Fibroblast of mammary gland (primary cell): ENCODE measurements at regions not wholly inside any gene's neighbourhood (a gene's known extent, or its start where the extent isn't known, plus 50 kb on each side); places are given as distances from the start of the nearest gene placed in this dataset.

ENCODE experiments used
- DNase-seq: peaks from one replicate; pipeline ENCODE4 v3.0.0-alpha.2; 2010; ENCODE audit warnings: low read depth
- H3K4me3 ChIP-seq: 2 replicates; pipeline ENCODE4 v1.5.1; 2011; ENCODE audit warnings: low read depth, mild to moderate bottlenecking, low read length, moderate library complexity; ENCODE audit not compliant: control insufficient read depth
- TF ChIP-seq, protein P1 (sequence below): conservative IDR thresholded peaks from 2 replicates; pipeline ENCODE4 v1.5.1; 2011; ENCODE audit warnings: low read depth, low read length, inconsistent platforms; ENCODE audit not compliant: control insufficient read depth, insufficient read depth

DNA sequence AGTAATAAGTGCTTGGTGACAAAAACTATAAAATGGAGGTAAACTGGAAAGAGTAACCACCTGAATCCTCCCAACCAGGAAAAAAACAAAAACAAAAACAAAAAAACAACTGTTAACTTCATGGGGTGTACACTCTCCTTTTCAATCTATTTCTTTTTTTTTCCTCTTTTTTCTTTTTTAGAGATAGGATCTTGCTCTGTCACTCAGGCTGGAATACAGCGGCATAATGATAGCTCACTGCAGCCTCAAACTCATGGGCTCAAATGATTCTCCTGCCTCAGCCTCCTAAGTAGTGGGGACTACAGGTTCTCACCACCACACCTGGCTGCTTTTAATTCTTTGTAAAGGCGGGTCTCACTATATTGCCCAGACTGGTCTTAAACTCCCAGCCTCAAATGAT is 76.8 kb downstream of the PHLDA1 start:
- no peak overlapping the region for H3K4me3 ChIP-seq
- TF ChIP-seq, protein P1, sequence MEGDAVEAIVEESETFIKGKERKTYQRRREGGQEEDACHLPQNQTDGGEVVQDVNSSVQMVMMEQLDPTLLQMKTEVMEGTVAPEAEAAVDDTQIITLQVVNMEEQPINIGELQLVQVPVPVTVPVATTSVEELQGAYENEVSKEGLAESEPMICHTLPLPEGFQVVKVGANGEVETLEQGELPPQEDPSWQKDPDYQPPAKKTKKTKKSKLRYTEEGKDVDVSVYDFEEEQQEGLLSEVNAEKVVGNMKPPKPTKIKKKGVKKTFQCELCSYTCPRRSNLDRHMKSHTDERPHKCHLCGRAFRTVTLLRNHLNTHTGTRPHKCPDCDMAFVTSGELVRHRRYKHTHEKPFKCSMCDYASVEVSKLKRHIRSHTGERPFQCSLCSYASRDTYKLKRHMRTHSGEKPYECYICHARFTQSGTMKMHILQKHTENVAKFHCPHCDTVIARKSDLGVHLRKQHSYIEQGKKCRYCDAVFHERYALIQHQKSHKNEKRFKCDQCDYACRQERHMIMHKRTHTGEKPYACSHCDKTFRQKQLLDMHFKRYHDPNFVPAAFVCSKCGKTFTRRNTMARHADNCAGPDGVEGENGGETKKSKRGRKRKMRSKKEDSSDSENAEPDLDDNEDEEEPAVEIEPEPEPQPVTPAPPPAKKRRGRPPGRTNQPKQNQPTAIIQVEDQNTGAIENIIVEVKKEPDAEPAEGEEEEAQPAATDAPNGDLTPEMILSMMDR = no peak
- no peak for DNase-seq

DNA sequence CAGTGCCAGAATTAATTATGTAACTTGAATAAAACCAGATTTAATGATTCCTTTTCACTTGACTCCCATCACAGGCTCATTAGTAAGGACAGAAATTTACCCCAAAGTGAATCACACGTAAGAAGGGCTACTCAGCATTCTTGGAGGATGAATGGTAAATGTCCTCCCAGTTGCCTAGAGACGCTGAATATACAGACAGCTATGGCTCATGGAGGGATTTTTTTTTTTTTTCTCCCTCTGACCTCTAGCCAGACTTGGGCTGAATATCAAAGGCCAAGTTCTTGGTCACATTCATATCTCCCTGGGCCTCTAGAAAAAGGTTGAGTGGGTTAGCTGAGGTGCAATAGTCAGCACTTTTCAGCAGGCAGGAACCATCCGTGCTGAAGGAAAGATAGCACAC is 77.5 kb downstream of the PHLDA1 start:
- TF ChIP-seq, protein P1 = no peak
- peak; percentile 98 for DNase-seq
- H3K4me3 ChIP-seq = no peak overlapping the region

DNA sequence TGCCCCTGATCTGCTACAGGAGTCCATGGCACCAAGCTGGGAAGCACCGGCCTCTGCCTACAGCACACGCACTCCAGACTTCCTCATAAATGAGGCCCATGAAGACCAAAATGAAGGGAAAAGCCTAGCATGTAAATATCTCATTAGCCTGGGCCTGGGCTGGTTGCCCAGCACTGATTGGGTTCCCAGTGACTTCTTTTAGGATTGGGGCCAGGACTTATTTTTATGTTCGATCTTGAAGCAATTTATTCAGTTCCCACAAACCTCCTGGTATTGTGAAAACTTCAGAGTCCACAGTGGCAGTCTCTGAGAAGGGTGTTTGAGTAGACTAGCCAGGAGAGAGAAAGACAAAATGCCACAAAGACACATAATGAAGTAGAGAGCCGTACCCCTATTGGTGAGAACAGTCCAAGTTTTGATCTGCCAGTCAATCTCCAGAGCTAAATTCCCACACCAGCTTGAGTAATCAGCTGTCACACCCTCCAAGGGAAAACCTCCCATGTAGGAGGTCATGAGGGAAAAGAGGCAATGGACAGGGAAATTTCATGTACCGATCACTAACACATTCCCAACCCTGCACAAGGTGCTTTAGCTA is 78.2 kb downstream of the PHLDA1 start:
- H3K4me3 ChIP-seq = no peak overlapping the region
- TF ChIP-seq, protein P1 = no peak
- peak; percentile 79 for DNase-seq

DNA sequence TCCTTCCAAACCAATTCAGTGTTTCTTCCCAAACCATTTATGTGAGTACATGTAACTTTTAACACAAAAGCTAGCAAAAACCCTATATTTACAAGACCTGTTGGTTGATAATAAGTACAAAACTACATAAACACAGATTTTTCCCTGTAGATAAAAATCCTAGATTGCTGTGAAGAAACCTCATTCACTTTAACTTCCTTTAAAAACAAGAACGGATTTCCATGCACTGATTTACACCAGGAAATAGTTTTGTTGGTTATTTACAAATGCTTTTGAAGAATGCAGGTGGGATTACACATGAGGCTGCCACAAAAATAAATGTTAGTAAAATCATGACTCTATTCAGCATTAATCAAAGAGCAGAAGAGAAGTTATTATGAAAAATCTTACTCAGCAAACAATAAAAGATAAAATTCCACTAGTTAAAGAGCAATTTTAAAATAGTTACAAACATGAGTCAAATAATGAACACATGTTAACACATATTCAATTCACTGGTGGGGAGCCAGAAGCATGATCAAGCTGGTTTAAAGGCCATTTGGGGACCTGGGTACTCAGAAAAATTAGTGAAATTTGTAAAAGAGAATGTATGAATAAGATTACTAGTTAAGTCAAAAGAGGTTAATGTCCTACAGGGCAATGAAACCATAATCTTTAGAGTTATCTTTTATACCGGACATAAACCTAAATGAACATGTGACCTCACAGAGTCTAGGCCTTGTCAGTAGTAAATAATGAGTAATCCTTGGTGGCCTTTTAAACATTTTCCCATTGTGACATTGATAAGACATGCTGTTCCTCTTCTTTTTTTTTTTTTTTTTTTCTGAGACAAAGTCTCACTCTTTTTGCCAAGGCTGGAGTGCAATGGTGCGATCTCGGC is 79.9 kb downstream of the PHLDA1 start:
- TF ChIP-seq, protein P1 = no peak
- no peak overlapping the region for H3K4me3 ChIP-seq
- peak; percentile 34 for DNase-seq

DNA sequence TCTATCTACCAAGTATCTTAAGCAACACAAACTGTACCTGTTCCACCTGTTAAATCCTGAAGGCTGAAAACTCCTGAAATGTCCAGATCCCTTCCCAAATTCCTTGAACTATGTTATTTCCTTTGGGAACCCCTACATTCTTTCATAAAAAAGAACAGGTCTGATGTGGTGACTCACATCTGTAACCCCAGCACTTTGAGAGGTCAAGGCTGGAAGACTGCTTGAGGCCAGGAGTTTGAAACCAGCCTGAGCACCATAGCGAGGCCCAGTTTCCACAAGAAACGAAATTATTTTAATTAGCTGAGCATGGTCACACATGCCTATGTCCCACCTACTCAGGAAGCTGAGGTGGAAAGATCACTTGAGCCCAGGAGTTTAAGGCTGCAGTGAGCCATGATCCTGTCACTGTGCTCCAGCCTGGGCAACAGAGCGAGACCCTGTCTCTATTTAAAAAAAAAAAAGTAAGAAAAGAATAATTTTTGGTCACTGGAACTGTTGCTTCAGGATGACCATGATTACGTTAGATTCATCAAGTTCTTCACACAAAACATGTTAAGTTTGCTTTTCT is 84.3 kb downstream of the PHLDA1 start:
- no peak overlapping the region for H3K4me3 ChIP-seq
- TF ChIP-seq, protein P1 = no peak
- no peak for DNase-seq

DNA sequence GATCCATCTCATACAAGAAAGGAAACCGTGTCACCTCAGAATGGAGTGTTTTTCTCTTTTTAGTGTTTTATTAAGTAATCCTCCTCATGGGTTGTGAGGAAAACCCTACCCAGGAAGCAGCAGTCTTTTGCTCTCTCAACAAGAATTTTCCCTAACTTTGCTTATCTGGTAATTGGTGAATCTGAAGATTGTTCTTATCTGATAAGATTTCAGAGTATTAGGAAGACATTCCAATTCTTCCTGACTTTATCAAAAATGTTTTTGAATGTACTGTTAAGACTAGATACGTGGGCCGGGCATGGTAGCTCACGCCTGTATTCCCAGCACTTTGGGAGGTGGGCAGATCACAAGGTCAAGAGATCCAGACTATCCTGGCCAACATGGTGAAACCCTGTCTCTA is 86.0 kb downstream of the PHLDA1 start:
- TF ChIP-seq, protein P1 = no peak
- no peak for DNase-seq
- H3K4me3 ChIP-seq = no peak overlapping the region
